ENCODE measurements at regions not wholly inside any gene's neighbourhood (a gene's known extent, or its start where the extent isn't known, plus 50 kb on each side); places are given as distances from the start of the nearest gene placed in this dataset.

DNA sequence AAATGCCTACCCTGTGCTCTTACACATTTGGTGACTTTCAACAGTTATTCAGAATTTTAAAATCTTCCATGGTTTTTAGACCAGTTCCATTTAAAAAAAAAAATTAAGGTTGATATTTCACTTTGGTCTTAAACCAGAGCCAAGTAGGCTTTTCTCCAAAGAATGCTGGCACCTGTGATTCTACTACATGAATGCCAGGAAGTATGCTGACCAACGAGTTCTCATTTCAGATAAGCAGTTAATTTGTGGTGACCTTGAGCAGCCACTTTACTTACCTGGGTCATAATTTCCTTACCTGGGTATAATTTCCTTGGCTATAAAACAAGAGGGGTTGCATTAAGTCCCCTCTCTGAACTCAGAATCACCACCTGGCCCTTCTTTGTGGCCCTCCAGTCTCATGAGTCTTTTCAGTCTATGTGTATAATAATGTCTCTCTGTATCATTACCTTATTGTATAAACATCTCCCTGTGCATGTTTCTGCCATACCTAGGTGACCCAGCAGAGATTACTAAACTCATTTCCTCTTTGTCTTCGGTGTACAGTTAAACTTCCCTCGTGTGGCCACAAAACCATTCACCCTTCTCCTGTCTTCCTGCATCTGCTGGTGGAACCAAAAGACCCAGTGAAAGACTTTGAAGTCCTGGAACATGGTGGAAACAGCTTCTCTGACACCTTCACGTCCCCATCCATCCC is 139.1 kb upstream of the DPT start:
- TF ChIP-seq, protein P1, sequence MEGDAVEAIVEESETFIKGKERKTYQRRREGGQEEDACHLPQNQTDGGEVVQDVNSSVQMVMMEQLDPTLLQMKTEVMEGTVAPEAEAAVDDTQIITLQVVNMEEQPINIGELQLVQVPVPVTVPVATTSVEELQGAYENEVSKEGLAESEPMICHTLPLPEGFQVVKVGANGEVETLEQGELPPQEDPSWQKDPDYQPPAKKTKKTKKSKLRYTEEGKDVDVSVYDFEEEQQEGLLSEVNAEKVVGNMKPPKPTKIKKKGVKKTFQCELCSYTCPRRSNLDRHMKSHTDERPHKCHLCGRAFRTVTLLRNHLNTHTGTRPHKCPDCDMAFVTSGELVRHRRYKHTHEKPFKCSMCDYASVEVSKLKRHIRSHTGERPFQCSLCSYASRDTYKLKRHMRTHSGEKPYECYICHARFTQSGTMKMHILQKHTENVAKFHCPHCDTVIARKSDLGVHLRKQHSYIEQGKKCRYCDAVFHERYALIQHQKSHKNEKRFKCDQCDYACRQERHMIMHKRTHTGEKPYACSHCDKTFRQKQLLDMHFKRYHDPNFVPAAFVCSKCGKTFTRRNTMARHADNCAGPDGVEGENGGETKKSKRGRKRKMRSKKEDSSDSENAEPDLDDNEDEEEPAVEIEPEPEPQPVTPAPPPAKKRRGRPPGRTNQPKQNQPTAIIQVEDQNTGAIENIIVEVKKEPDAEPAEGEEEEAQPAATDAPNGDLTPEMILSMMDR (IDR thresholded peaks at IDR 0.05; ENCODE audit: borderline replicate concordance, control extremely low read depth, extremely low read depth, insufficient read depth, missing control alignments) = no peak
- in situ Hi-C loops (cut with MboI; ENCODE audit: low sequenced_read_pairs, unreplicated experiment) = no loop called here
- DNase-seq (ENCODE audit: low spot score) = no peak

- in situ Hi-C loops (cut with MboI; ENCODE audit: low sequenced_read_pairs, unreplicated experiment) = no loop called here
- TF ChIP-seq, protein P1 (IDR thresholded peaks at IDR 0.05; ENCODE audit: borderline replicate concordance, control extremely low read depth, extremely low read depth, insufficient read depth, missing control alignments) = no peak
- DNase-seq (ENCODE audit: low spot score) = no peak
These were observed 142.5 kb upstream of the DPT start for GRCh38 chr1:168871531-168871930.

DNA sequence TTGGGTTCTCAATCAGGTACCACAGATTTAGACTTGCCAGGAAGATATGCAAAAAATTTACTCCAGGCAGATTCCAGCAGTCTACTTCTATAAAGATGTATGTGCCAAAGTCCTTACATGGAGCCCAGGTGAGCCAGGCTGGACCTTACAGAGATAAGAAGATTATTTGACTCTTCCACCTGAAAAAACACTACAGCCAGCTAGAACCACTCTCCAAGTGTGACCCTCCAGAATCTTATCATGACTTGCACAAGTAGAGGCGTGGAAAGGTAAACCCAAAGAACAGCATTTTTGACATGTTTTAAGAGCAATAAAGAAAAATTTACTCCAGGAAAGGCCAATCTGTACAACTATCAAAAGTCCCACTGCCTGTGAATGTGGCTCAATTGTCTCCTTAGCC is 146.8 kb upstream of the DPT start:
- DNase-seq (ENCODE audit: low spot score) = no peak
- TF ChIP-seq, protein P1 (IDR thresholded peaks at IDR 0.05; ENCODE audit: borderline replicate concordance, control extremely low read depth, extremely low read depth, insufficient read depth, missing control alignments) = no peak
- in situ Hi-C loops (cut with MboI; ENCODE audit: low sequenced_read_pairs, unreplicated experiment) = no loop called here

DNA sequence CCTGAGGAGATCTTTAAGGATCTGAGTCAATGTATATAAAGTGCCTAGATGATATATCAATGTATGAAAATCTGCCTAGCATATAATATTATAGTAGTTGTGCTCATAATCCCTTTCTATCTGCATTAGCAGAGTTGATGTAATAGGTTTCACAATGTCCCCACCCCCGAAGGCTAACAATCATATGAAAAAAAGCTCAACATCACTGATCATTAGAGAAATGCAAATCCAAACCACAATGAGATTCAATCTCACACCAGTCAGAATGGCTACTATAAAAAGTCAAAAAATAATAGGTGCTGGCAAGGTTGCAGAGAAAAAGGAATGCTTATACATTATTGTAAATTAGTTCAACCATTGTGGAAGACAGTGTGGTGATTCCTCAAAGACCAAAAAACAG is 147.8 kb upstream of the DPT start:
- TF ChIP-seq, protein P1 (IDR thresholded peaks at IDR 0.05; ENCODE audit: borderline replicate concordance, control extremely low read depth, extremely low read depth, insufficient read depth, missing control alignments) = no peak
- in situ Hi-C loops (cut with MboI; ENCODE audit: low sequenced_read_pairs, unreplicated experiment) = no loop called here
- DNase-seq (ENCODE audit: low spot score) = no peak

- in situ Hi-C loops (cut with MboI; ENCODE audit: low sequenced_read_pairs, unreplicated experiment) = no loop called here
- DNase-seq (ENCODE audit: low spot score) = no peak
These were observed 151.1 kb upstream of the DPT start for GRCh38 chr1:168879896-168880734.

DNA sequence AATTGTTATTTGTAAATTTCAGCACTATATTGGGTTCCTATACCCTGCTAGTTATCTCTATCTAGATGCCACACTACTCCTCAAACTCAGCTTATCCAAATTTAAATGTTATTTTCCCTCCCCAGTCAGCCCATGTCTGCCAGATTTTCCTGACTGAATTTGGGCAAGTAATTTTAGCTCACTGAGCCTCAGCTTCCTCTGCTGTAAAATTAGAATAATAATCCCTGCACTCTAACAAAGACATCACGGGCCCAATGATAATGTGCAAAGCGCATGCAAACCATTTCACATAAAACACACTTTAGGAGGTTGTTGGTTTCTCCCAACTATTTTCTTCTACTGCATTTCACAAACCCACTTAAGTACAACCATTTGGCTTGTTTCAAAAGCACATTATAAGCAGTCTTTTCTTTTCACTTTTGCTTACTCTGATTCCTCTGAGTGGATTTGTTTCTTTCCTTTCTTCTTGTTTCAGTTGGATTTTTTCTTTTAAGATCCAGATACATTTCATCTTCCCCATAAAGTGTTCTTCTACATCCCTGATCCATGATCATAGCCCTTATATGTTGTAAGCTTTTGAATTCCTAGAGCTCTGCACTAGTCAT is 152.8 kb upstream of the DPT start:
- TF ChIP-seq, protein P1 (IDR thresholded peaks at IDR 0.05; ENCODE audit: borderline replicate concordance, control extremely low read depth, extremely low read depth, insufficient read depth, missing control alignments) = no peak
- no peak for DNase-seq (ENCODE audit: low spot score)
- in situ Hi-C loops (cut with MboI; ENCODE audit: low sequenced_read_pairs, unreplicated experiment) = no loop called here

More at GRCh38 chr1:168879896-168880734, 151.1 kb upstream of the DPT start:
- TF ChIP-seq, protein P1 (IDR thresholded peaks at IDR 0.05; ENCODE audit: borderline replicate concordance, control extremely low read depth, extremely low read depth, insufficient read depth, missing control alignments) = no peak
